H1 (cell line): ENCODE measurements at regions not wholly inside any gene's neighbourhood (a gene's known extent, or its start where the extent isn't known, plus 50 kb on each side); places are given as distances from the start of the nearest gene placed in this dataset.

ENCODE experiments used
- HDAC2 ChIP-seq, 2 experiments: fragments of 300-600 bp in 1 of 2; sonication (generic) in 1 of 2; IDR thresholded peaks; 2 replicates each; pipeline ENCODE4 v1.6.1; 2011 to 2012; ENCODE audit warnings: low read depth in 2 of 2, low read length in 2 of 2, mild to moderate bottlenecking in 2 of 2, moderate library complexity in 2 of 2, borderline replicate concordance in 1 of 2, inconsistent platforms in 1 of 2
- SAP30 ChIP-seq: fragments of 300-600 bp; sonication (generic); IDR thresholded peaks from 2 replicates; pipeline ENCODE4 v1.7.1; 2012; ENCODE audit warnings: low read length, moderate library complexity, mild to moderate bottlenecking, inconsistent platforms; ENCODE audit not compliant: insufficient read depth, insufficient replicate concordance
- SIRT6 ChIP-seq: IDR thresholded peaks from one replicate; pipeline ENCODE4 v1.7.1; 2012; ENCODE audit warnings: low read length, inconsistent platforms
- SIX5 ChIP-seq: IDR thresholded peaks from 2 replicates; pipeline ENCODE4 v1.6.1; 2011; ENCODE audit warnings: mild to moderate bottlenecking, low read depth, low read length

DNA sequence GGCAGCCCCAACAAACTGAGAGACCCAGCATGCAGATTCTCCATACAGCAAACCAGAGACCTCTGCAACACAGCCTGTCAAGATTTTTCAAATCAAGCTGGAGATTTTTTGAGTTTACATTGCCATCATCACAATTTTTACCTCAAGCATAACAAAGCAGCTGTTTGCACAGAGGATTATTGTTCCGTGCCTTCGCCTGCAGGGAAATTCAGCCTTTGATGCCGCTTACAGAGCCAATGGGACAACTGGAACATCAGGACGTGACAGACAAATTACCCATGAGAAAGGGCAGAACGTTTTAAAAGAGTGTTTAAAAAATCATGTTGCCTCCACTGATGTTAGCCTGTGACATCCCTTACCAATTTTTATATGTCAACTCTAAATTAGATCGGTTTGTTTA is 363.7 kb downstream of the FBXW7 start (continued):
- TF ChIP-seq SAP30 = no peak
- TF ChIP-seq SIX5 = no peak
- TF ChIP-seq SIRT6 = no peak
- no peak for TF ChIP-seq HDAC2 (IDR thresholded peaks at IDR 0.05; ENCODE audit: borderline replicate concordance in 1 of 2, low read depth in 2 of 2, low read length in 2 of 2)
